ENCODE measurements at regions not wholly inside any gene's neighbourhood (a gene's known extent, or its start where the extent isn't known, plus 50 kb on each side); places are given as distances from the start of the nearest gene placed in this dataset.

- TF ChIP-seq CTCF (IDR thresholded peaks at IDR 0.05; ENCODE audit: low read depth, low read length): no peak
- ChIA-PET CTCF (no interaction called here), POLR2A (no interaction called here)
- H3K4me3 ChIP-seq (ENCODE audit: low read depth, low read length): no peak overlapping the region
- no peaks in the 10 kb centered on the region for H3K27me3 ChIP-seq (ENCODE audit: control insufficient read depth, insufficient read depth, low read length)
- no peak for DNase-seq (ENCODE audit: low read depth, low spot score)
- H3K9me3 ChIP-seq (ENCODE audit: control insufficient read depth, insufficient read depth, low read length): no peaks in the 10 kb centered on the region; the same call in 1 of the 2 replicates
- no peak overlapping the region for H3K27ac ChIP-seq (ENCODE audit: low read depth, low read length)
Measured at GRCh38 chr3:182626484-182627467, 166.5 kb upstream of the ATP11B start.

GRCh38 chr3:182628531-182628930, 164.8 kb upstream of the ATP11B start:
- DNase-seq (ENCODE audit: low read depth, low spot score): no peak
- Histone ChIP-seq H3K4me3 (ENCODE audit: low read depth, low read length) (no peak overlapping the region), H3K27ac (ENCODE audit: low read depth, low read length) (no peak overlapping the region), H3K27me3 (ENCODE audit: control insufficient read depth, insufficient read depth, low read length) (no peaks in the 10 kb centered on the region), H3K9me3 (ENCODE audit: control insufficient read depth, insufficient read depth, low read length) (no peaks in the 10 kb centered on the region; the same call in 1 of the 2 replicates)
- TF ChIP-seq CTCF (IDR thresholded peaks at IDR 0.05; ENCODE audit: low read depth, low read length): no peak
- POLR2A ChIA-PET: no interaction called here
- CTCF ChIA-PET: no interaction called here

GRCh38 chr3:182629521-182629920, 163.8 kb upstream of the ATP11B start:
- no peaks in the 10 kb centered on the region; the same call in 1 of the 2 replicates for H3K9me3 ChIP-seq (ENCODE audit: control insufficient read depth, insufficient read depth, low read length)
- H3K4me3 ChIP-seq (ENCODE audit: low read depth, low read length): no peak overlapping the region
- no peak for TF ChIP-seq CTCF (IDR thresholded peaks at IDR 0.05; ENCODE audit: low read depth, low read length)
- no peaks in the 10 kb centered on the region for H3K27me3 ChIP-seq (ENCODE audit: control insufficient read depth, insufficient read depth, low read length)
- no peak overlapping the region for H3K27ac ChIP-seq (ENCODE audit: low read depth, low read length)
- ChIA-PET CTCF (no interaction called here), POLR2A (no interaction called here)
- DNase-seq (ENCODE audit: low read depth, low spot score): no peak

GRCh38 chr3:182631183-182632076, 161.9 kb upstream of the ATP11B start:
- H3K9me3 ChIP-seq (ENCODE audit: control insufficient read depth, insufficient read depth, low read length): no peaks in the 10 kb centered on the region
- H3K27me3 ChIP-seq (ENCODE audit: control insufficient read depth, insufficient read depth, low read length): no peaks in the 10 kb centered on the region
- no peak overlapping the region for H3K4me3 ChIP-seq (ENCODE audit: low read depth, low read length)
- ChIA-PET POLR2A (no interaction called here), CTCF (no interaction called here)
- H3K27ac ChIP-seq (ENCODE audit: low read depth, low read length): no peak overlapping the region
- TF ChIP-seq CTCF (IDR thresholded peaks at IDR 0.05; ENCODE audit: low read depth, low read length): no peak
- no peak for DNase-seq (ENCODE audit: low read depth, low spot score)

GRCh38 chr3:182632077-182632393, 161.3 kb upstream of the ATP11B start:
- Histone ChIP-seq H3K4me3 (ENCODE audit: low read depth, low read length) (no peak overlapping the region), H3K27ac (ENCODE audit: low read depth, low read length) (no peak overlapping the region), H3K27me3 (ENCODE audit: control insufficient read depth, insufficient read depth, low read length) (no peaks in the 10 kb centered on the region), H3K9me3 (ENCODE audit: control insufficient read depth, insufficient read depth, low read length) (no peaks in the 10 kb centered on the region)
- TF ChIP-seq CTCF (IDR thresholded peaks at IDR 0.05; ENCODE audit: low read depth, low read length): no peak
- ChIA-PET CTCF (no interaction called here), POLR2A (no interaction called here)
- no peak for DNase-seq (ENCODE audit: low read depth, low spot score)
